Fibroblast of lung (primary cell): ENCODE measurements at regions not wholly inside any gene's neighbourhood (a gene's known extent, or its start where the extent isn't known, plus 50 kb on each side); places are given as distances from the start of the nearest gene placed in this dataset.

ENCODE experiments used
- CTCF ChIP-seq, 2 donors: IDR thresholded peaks in 1 of 2; conservative IDR thresholded peaks in 1 of 2; 1 replicate in 1 of 2; 2 replicates in 1 of 2; pipeline ENCODE4 v1.5.1; 2011 to 2012; ENCODE audit warnings: low read length in 2 of 2, control low read depth in 1 of 2, inconsistent platforms in 1 of 2, low read depth in 1 of 2, mild to moderate bottlenecking in 1 of 2
- EZH2 ChIP-seq: IDR thresholded peaks from 2 replicates; pipeline ENCODE4 v1.5.1; 2012; ENCODE audit warnings: low read length, control low read depth, mild to moderate bottlenecking; ENCODE audit errors: missing control alignments

GRCh38 chr22:27310966-27311697 lies 490.4 kb downstream of the MN1 start:
- TF ChIP-seq CTCF (conservative IDR thresholded peaks at IDR 0.05 in 1 of 2, IDR thresholded peaks at IDR 0.05 in 1 of 2; ENCODE audit: low read depth in 1 of 2, low read length in 2 of 2) (no peak), EZH2 (no peak)
